ENCODE measurements at regions not wholly inside any gene's neighbourhood (a gene's known extent, or its start where the extent isn't known, plus 50 kb on each side); places are given as distances from the start of the nearest gene placed in this dataset.

DNA sequence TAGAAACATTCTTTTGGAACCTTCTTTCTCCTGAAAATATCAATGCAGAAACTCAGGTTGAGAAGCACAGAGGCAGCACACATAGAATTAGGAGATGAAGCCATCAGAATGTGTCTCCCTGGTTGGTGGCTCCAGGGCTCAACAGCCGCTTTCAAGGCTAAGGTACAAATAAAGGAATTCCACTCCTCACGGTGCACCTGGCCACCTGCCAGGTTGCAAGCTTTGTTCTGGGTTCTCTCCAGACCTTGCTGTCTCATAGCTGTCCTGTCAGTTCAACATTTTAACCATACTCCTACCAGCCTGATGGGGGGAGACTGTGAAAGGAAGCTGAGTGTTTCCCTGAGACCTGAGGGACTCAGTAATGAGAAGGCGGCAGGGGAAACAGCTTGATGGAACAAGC is 96.3 kb upstream of the HPF1 start:
- DNase-seq (ENCODE audit: low spot score): peak; percentile 18

DNA sequence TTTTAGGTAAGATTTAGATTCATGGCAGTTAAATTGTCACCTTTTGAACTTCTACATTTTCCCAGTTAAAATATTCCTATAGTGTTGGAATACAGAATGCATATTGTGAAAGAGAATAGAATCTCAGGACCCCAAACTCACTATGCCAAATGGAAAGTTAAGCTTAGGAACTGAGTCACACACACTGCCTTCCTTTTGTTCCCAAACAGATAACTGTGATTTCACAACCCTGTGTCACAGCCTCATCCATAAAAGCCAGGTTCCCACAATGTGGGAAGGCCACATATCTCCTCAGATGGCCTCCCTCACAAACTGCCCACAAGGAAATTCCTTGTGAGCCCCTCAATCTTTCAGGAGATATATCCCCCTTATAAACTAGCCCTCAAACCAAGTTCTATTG is 94.7 kb upstream of the HPF1 start:
- Histone ChIP-seq H4K20me1 (ENCODE audit: insufficient read depth, poor library complexity, severe bottlenecking) (no peaks in the 10 kb centered on the region), H2AFZ (no peak overlapping the region)
- TF ChIP-seq, protein P1, sequence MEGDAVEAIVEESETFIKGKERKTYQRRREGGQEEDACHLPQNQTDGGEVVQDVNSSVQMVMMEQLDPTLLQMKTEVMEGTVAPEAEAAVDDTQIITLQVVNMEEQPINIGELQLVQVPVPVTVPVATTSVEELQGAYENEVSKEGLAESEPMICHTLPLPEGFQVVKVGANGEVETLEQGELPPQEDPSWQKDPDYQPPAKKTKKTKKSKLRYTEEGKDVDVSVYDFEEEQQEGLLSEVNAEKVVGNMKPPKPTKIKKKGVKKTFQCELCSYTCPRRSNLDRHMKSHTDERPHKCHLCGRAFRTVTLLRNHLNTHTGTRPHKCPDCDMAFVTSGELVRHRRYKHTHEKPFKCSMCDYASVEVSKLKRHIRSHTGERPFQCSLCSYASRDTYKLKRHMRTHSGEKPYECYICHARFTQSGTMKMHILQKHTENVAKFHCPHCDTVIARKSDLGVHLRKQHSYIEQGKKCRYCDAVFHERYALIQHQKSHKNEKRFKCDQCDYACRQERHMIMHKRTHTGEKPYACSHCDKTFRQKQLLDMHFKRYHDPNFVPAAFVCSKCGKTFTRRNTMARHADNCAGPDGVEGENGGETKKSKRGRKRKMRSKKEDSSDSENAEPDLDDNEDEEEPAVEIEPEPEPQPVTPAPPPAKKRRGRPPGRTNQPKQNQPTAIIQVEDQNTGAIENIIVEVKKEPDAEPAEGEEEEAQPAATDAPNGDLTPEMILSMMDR (IDR thresholded peaks at IDR 0.05; ENCODE audit: poor library complexity): no peak
- TF ChIP-seq EZH2 (IDR thresholded peaks at IDR 0.05; ENCODE audit: borderline replicate concordance) (no peak), EZH2phosphoT487 (IDR thresholded peaks at IDR 0.05; ENCODE audit: low read depth, severe bottlenecking, unreplicated experiment) (no peak)

More for the DNA sequence above, 96.3 kb upstream of the HPF1 start:
- no peaks in the 10 kb centered on the region for H3K9me3 ChIP-seq (ENCODE audit: low read depth)
- H3K27me3 ChIP-seq: no peaks in the 10 kb centered on the region
- H3K79me2 ChIP-seq: no peaks in the 10 kb centered on the region
- no peak overlapping the region for H3K27ac ChIP-seq
- no peaks in the 10 kb centered on the region for H3K9me2 ChIP-seq (replicated peaks; ENCODE audit: insufficient read depth)
- peaks cover 4% of the 10 kb centered on the region for H3K4me1 ChIP-seq (ENCODE audit: insufficient read depth)
- no peak overlapping the region for H3K4me3 ChIP-seq
- H3K36me3 ChIP-seq (replicated peaks; ENCODE audit: insufficient read depth, low read depth): no peaks in the 10 kb centered on the region
- H2AFZ ChIP-seq: no peak overlapping the region
- H4K20me1 ChIP-seq (ENCODE audit: insufficient read depth, poor library complexity, severe bottlenecking): no peaks in the 10 kb centered on the region
- no peak overlapping the region for H3K4me2 ChIP-seq
- WGBS (ENCODE audit: low lambda C conversion rate, missing lambda C conversion rate): 61% methylated on average over 3 of the region's 3 CpGs
- TF ChIP-seq EZH2 (IDR thresholded peaks at IDR 0.05; ENCODE audit: borderline replicate concordance): no peak
- no peak for TF ChIP-seq EZH2phosphoT487 (IDR thresholded peaks at IDR 0.05; ENCODE audit: low read depth, severe bottlenecking, unreplicated experiment)
- TF ChIP-seq, protein P1 (IDR thresholded peaks at IDR 0.05; ENCODE audit: poor library complexity): no peak

DNA sequence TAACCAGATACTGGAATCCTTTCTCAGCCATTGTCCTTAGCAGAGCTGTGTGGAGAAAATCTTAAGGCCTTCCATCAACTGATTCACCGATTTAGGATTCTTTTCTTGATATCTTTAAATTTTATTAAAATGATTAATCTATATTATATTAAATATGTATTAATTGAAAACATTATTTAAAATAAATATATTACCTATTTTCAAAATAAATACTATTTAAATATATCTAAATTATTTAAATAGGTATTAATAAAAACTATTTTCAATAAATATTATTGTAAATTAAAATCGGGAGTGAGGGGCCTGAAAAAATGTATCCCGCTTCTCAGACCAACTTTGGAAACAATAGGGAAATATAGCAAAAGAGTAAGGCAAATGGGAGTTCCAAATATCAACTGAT is 94.0 kb upstream of the HPF1 start:
- H3K27ac ChIP-seq: no peak overlapping the region
- H4K20me1 ChIP-seq (ENCODE audit: insufficient read depth, poor library complexity, severe bottlenecking): no peaks in the 10 kb centered on the region
- DNase-seq (ENCODE audit: low spot score): no peak
- TF ChIP-seq EZH2phosphoT487 (IDR thresholded peaks at IDR 0.05; ENCODE audit: low read depth, severe bottlenecking, unreplicated experiment) (no peak), EZH2 (IDR thresholded peaks at IDR 0.05; ENCODE audit: borderline replicate concordance) (no peak)
- TF ChIP-seq, protein P1 (IDR thresholded peaks at IDR 0.05; ENCODE audit: poor library complexity): no peak
- no peaks in the 10 kb centered on the region for H3K79me2 ChIP-seq
- H3K9me2 ChIP-seq (replicated peaks; ENCODE audit: insufficient read depth): no peaks in the 10 kb centered on the region
- 93% methylated on average over 3 of the region's 3 CpGs for WGBS (ENCODE audit: low lambda C conversion rate, missing lambda C conversion rate)
- no peaks in the 10 kb centered on the region for H3K9me3 ChIP-seq (ENCODE audit: low read depth)
- H3K27me3 ChIP-seq: no peaks in the 10 kb centered on the region
- no peak overlapping the region for H3K4me3 ChIP-seq
- H2AFZ ChIP-seq: no peak overlapping the region
- H3K36me3 ChIP-seq (replicated peaks; ENCODE audit: insufficient read depth, low read depth): no peaks in the 10 kb centered on the region
- peaks cover 4% of the 10 kb centered on the region for H3K4me1 ChIP-seq (ENCODE audit: insufficient read depth)
- H3K4me2 ChIP-seq: no peak overlapping the region

More for the DNA sequence above, 94.7 kb upstream of the HPF1 start:
- Histone ChIP-seq H3K4me1 (ENCODE audit: insufficient read depth) (peaks cover 4% of the 10 kb centered on the region), H3K36me3 (replicated peaks; ENCODE audit: insufficient read depth, low read depth) (no peaks in the 10 kb centered on the region), H3K27me3 (no peaks in the 10 kb centered on the region), H3K79me2 (no peaks in the 10 kb centered on the region), H3K4me3 (no peak overlapping the region), H3K9me3 (ENCODE audit: low read depth) (no peaks in the 10 kb centered on the region), H3K4me2 (no peak overlapping the region), H3K9me2 (replicated peaks; ENCODE audit: insufficient read depth) (no peaks in the 10 kb centered on the region), H3K27ac (no peak overlapping the region)
- no peak for DNase-seq (ENCODE audit: low spot score)

DNA sequence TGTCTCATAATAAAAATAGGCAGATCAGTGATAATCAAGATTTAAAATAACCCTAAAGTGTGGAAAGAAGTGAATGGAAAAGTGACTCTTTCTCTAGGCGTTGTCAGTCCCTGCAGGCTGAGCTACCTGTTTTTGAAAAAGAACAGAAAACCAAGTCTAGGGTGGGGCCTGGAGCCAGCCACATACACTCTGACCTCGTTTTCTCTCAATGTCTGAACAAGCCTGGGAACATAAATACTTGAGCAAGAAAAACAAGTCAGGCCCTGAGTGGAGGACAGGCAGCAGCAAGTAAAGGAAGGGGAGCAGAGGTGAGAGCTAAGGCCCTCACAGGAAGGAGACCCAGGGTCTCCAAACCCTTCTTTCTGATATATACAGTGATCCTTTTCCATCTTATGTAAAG is 91.7 kb upstream of the HPF1 start:
- peak overlapping the region; percentile 29 for H3K27ac ChIP-seq
- H3K4me1 ChIP-seq (ENCODE audit: insufficient read depth): peaks cover 4% of the 10 kb centered on the region
- 54% methylated on average over 2 of the region's 2 CpGs for WGBS (ENCODE audit: low lambda C conversion rate, missing lambda C conversion rate)
- H3K79me2 ChIP-seq: no peaks in the 10 kb centered on the region
- H4K20me1 ChIP-seq (ENCODE audit: insufficient read depth, poor library complexity, severe bottlenecking): no peaks in the 10 kb centered on the region
- no peaks in the 10 kb centered on the region for H3K9me3 ChIP-seq (ENCODE audit: low read depth)
- TF ChIP-seq EZH2 (IDR thresholded peaks at IDR 0.05; ENCODE audit: borderline replicate concordance) (no peak), EZH2phosphoT487 (IDR thresholded peaks at IDR 0.05; ENCODE audit: low read depth, severe bottlenecking, unreplicated experiment) (no peak)
- TF ChIP-seq, protein P1 (IDR thresholded peaks at IDR 0.05; ENCODE audit: poor library complexity): no peak
- H3K4me3 ChIP-seq: no peak overlapping the region
- no peaks in the 10 kb centered on the region for H3K9me2 ChIP-seq (replicated peaks; ENCODE audit: insufficient read depth)
- no peak overlapping the region for H3K4me2 ChIP-seq
- H2AFZ ChIP-seq: no peak overlapping the region
- no peaks in the 10 kb centered on the region for H3K27me3 ChIP-seq
- no peak for DNase-seq (ENCODE audit: low spot score)
- no peaks in the 10 kb centered on the region for H3K36me3 ChIP-seq (replicated peaks; ENCODE audit: insufficient read depth, low read depth)
